SK-N-SH (cell line): ENCODE measurements at regions not wholly inside any gene's neighbourhood (a gene's known extent, or its start where the extent isn't known, plus 50 kb on each side); places are given as distances from the start of the nearest gene placed in this dataset.

Experiments
- CHD2 ChIP-seq: fragments of 150-350 bp; IDR thresholded peaks from 2 replicates; pipeline ENCODE4 v1.6.1; 2018; ENCODE audit warnings: low read length; ENCODE audit not compliant: partially characterized antibody
- NFIC ChIP-seq: IDR thresholded peaks from 2 replicates; pipeline ENCODE4 v1.4.0; 2012; ENCODE audit warnings: borderline replicate concordance
- NRF1 ChIP-seq: IDR thresholded peaks from 2 replicates; pipeline ENCODE4 v1.6.1; 2012; ENCODE audit warnings: low read depth, mild to moderate bottlenecking, low read length
- USF1 ChIP-seq: IDR thresholded peaks from 2 replicates; pipeline ENCODE4 v1.4.0; 2012; ENCODE audit warnings: low read depth, borderline replicate concordance
- YY1 ChIP-seq: IDR thresholded peaks from 2 replicates; pipeline ENCODE4 v1.4.0; 2012; ENCODE audit warnings: low read depth, mild to moderate bottlenecking
- TF ChIP-seq, protein P1 (sequence below): fragments of 200-600 bp; sonication (generic); IDR thresholded peaks from 2 replicates; pipeline ENCODE4 v1.6.1; 2017; ENCODE audit warnings: antibody characterized with exemption, mild to moderate bottlenecking, moderate library complexity
- TF ChIP-seq, protein P2 (sequence below): IDR thresholded peaks from 2 replicates; pipeline ENCODE4 v1.4.0; 2012; ENCODE audit warnings: low read depth, borderline replicate concordance
- TF ChIP-seq, protein P3 (sequence below): IDR thresholded peaks from 2 replicates; pipeline ENCODE4 v1.6.1; 2012; ENCODE audit warnings: mild to moderate bottlenecking, low read depth, low read length, moderate library complexity

DNA sequence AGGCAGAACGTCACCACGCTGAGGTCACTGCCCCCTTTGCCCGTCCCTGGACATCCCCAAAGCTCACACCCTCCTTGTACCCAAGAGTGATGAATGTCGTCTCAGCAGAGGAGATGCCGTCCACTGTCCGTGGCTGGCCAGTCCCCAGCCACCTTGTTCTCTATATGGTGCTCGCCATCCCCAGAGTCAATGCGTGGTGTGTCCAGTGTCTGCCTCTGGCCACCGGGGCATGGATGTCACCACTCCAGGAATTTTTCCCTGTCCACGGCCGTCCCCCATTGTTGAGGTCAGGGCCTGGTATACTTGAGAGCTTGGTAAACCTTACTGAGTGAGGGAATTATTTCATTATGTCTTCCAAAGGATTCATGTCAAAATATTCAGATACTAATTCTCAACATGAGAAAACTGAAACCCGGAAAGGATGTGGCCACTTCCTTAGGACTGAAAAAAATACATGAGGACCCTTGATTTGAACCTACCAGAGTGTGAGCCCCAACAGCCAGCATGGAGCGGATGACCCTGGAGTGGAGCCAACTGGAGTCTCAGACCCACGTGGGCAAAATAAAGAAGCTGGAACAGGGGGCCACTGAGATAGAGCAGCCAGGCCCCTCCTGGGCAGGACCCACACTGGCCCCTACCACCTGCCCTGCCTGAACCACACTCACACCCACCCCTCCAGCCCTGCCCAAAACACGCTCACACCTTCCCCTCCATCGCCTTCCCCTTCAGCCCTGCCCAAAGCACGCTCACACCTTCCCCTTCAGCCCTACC is 376.4 kb downstream of the BRD1 start:
- TF ChIP-seq, protein P1, sequence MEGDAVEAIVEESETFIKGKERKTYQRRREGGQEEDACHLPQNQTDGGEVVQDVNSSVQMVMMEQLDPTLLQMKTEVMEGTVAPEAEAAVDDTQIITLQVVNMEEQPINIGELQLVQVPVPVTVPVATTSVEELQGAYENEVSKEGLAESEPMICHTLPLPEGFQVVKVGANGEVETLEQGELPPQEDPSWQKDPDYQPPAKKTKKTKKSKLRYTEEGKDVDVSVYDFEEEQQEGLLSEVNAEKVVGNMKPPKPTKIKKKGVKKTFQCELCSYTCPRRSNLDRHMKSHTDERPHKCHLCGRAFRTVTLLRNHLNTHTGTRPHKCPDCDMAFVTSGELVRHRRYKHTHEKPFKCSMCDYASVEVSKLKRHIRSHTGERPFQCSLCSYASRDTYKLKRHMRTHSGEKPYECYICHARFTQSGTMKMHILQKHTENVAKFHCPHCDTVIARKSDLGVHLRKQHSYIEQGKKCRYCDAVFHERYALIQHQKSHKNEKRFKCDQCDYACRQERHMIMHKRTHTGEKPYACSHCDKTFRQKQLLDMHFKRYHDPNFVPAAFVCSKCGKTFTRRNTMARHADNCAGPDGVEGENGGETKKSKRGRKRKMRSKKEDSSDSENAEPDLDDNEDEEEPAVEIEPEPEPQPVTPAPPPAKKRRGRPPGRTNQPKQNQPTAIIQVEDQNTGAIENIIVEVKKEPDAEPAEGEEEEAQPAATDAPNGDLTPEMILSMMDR, result no peak
- TF ChIP-seq, protein P2, sequence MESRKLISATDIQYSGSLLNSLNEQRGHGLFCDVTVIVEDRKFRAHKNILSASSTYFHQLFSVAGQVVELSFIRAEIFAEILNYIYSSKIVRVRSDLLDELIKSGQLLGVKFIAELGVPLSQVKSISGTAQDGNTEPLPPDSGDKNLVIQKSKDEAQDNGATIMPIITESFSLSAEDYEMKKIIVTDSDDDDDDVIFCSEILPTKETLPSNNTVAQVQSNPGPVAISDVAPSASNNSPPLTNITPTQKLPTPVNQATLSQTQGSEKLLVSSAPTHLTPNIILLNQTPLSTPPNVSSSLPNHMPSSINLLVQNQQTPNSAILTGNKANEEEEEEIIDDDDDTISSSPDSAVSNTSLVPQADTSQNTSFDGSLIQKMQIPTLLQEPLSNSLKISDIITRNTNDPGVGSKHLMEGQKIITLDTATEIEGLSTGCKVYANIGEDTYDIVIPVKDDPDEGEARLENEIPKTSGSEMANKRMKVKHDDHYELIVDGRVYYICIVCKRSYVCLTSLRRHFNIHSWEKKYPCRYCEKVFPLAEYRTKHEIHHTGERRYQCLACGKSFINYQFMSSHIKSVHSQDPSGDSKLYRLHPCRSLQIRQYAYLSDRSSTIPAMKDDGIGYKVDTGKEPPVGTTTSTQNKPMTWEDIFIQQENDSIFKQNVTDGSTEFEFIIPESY, result no peak
- TF ChIP-seq, protein P3, sequence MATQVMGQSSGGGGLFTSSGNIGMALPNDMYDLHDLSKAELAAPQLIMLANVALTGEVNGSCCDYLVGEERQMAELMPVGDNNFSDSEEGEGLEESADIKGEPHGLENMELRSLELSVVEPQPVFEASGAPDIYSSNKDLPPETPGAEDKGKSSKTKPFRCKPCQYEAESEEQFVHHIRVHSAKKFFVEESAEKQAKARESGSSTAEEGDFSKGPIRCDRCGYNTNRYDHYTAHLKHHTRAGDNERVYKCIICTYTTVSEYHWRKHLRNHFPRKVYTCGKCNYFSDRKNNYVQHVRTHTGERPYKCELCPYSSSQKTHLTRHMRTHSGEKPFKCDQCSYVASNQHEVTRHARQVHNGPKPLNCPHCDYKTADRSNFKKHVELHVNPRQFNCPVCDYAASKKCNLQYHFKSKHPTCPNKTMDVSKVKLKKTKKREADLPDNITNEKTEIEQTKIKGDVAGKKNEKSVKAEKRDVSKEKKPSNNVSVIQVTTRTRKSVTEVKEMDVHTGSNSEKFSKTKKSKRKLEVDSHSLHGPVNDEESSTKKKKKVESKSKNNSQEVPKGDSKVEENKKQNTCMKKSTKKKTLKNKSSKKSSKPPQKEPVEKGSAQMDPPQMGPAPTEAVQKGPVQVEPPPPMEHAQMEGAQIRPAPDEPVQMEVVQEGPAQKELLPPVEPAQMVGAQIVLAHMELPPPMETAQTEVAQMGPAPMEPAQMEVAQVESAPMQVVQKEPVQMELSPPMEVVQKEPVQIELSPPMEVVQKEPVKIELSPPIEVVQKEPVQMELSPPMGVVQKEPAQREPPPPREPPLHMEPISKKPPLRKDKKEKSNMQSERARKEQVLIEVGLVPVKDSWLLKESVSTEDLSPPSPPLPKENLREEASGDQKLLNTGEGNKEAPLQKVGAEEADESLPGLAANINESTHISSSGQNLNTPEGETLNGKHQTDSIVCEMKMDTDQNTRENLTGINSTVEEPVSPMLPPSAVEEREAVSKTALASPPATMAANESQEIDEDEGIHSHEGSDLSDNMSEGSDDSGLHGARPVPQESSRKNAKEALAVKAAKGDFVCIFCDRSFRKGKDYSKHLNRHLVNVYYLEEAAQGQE, result no peak
- TF ChIP-seq YY1 (no peak), NRF1 (no peak), USF1 (no peak), NFIC (no peak), CHD2 (no peak)
